ENCODE measurements at regions not wholly inside any gene's neighbourhood (a gene's known extent, or its start where the extent isn't known, plus 50 kb on each side); places are given as distances from the start of the nearest gene placed in this dataset.

GRCh38 chr13:47033216-47033615, 136.4 kb upstream of the HTR2A start:
- H3K4me1 Mint-ChIP-seq: no peaks in the 10 kb centered on the region
- H3K27me3 Mint-ChIP-seq: peaks cover 20% of the 10 kb centered on the region
- no peak for DNase-seq
- no peak for ATAC-seq
- H3K4me3 Mint-ChIP-seq: no peak overlapping the region
- no peaks in the 10 kb centered on the region for H3K9me3 ChIP-seq (ENCODE audit: control insufficient read depth, low read length, poor library complexity, severe bottlenecking)
- H3K36me3 Mint-ChIP-seq (ENCODE audit: low read depth): no peaks in the 10 kb centered on the region
- no peak overlapping the region for H3K27ac Mint-ChIP-seq

GRCh38 chr13:47027780-47028437, 131.1 kb upstream of the HTR2A start:
- peaks cover 3% of the 10 kb centered on the region for H3K27me3 Mint-ChIP-seq
- H3K27ac Mint-ChIP-seq: no peak overlapping the region
- DNase-seq (no peak), ATAC-seq (no peak)
- no peak overlapping the region for H3K4me3 Mint-ChIP-seq
- no peaks in the 10 kb centered on the region for H3K36me3 Mint-ChIP-seq (ENCODE audit: low read depth)
- no peaks in the 10 kb centered on the region for H3K9me3 ChIP-seq (ENCODE audit: control insufficient read depth, low read length, poor library complexity, severe bottlenecking)
- H3K4me1 Mint-ChIP-seq: no peaks in the 10 kb centered on the region

- DNase-seq (no peak), ATAC-seq (no peak)
- H3K9me3 ChIP-seq (ENCODE audit: control insufficient read depth, low read length, poor library complexity, severe bottlenecking): no peaks in the 10 kb centered on the region
- no peak overlapping the region for H3K27ac Mint-ChIP-seq
- H3K4me1 Mint-ChIP-seq: no peaks in the 10 kb centered on the region
- no peak overlapping the region for H3K4me3 Mint-ChIP-seq
- H3K27me3 Mint-ChIP-seq: no peaks in the 10 kb centered on the region
- no peaks in the 10 kb centered on the region for H3K36me3 Mint-ChIP-seq (ENCODE audit: low read depth)
Measured at GRCh38 chr13:47025791-47026447, 129.1 kb upstream of the HTR2A start.

- H3K4me3 Mint-ChIP-seq: no peak overlapping the region
- no peaks in the 10 kb centered on the region for H3K27me3 Mint-ChIP-seq
- H3K27ac Mint-ChIP-seq: no peak overlapping the region
- no peaks in the 10 kb centered on the region for H3K9me3 ChIP-seq (ENCODE audit: control insufficient read depth, low read length, poor library complexity, severe bottlenecking)
- no peak for DNase-seq
- no peaks in the 10 kb centered on the region for H3K4me1 Mint-ChIP-seq
- no peak for ATAC-seq
- H3K36me3 Mint-ChIP-seq (ENCODE audit: low read depth): no peaks in the 10 kb centered on the region
Measured at GRCh38 chr13:47019977-47020376, 123.1 kb upstream of the HTR2A start.

- no peaks in the 10 kb centered on the region for H3K36me3 Mint-ChIP-seq (ENCODE audit: low read depth)
- no peak overlapping the region for H3K4me3 Mint-ChIP-seq
- H3K27ac Mint-ChIP-seq: no peak overlapping the region
- ATAC-seq (no peak), DNase-seq (no peak)
- no peaks in the 10 kb centered on the region for H3K4me1 Mint-ChIP-seq
- H3K27me3 Mint-ChIP-seq: no peaks in the 10 kb centered on the region
- H3K9me3 ChIP-seq (ENCODE audit: control insufficient read depth, low read length, poor library complexity, severe bottlenecking): no peaks in the 10 kb centered on the region
Measured at GRCh38 chr13:47017476-47017875, 120.6 kb upstream of the HTR2A start.

GRCh38 chr13:47008318-47008717, 111.5 kb upstream of the HTR2A start:
- Mint-ChIP-seq H3K27ac (no peak overlapping the region), H3K4me1 (no peaks in the 10 kb centered on the region), H3K27me3 (peaks cover 20% of the 10 kb centered on the region), H3K4me3 (no peak overlapping the region), H3K36me3 (ENCODE audit: low read depth) (no peaks in the 10 kb centered on the region)
- no peak for ATAC-seq
- H3K9me3 ChIP-seq (ENCODE audit: control insufficient read depth, low read length, poor library complexity, severe bottlenecking): no peaks in the 10 kb centered on the region
- DNase-seq: no peak

GRCh38 chr13:47005756-47006414, 109.0 kb upstream of the HTR2A start:
- no peak overlapping the region for H3K27ac Mint-ChIP-seq
- DNase-seq: no peak
- H3K4me1 Mint-ChIP-seq: no peaks in the 10 kb centered on the region
- no peaks in the 10 kb centered on the region for H3K36me3 Mint-ChIP-seq (ENCODE audit: low read depth)
- no peaks in the 10 kb centered on the region for H3K9me3 ChIP-seq (ENCODE audit: control insufficient read depth, low read length, poor library complexity, severe bottlenecking)
- ATAC-seq: no peak
- H3K27me3 Mint-ChIP-seq: peaks cover 20% of the 10 kb centered on the region
- H3K4me3 Mint-ChIP-seq: no peak overlapping the region

- H3K27ac Mint-ChIP-seq: no peak overlapping the region
- no peak for ATAC-seq
- H3K36me3 Mint-ChIP-seq (ENCODE audit: low read depth): no peaks in the 10 kb centered on the region
- no peaks in the 10 kb centered on the region for H3K4me1 Mint-ChIP-seq
- H3K27me3 Mint-ChIP-seq: peaks cover 20% of the 10 kb centered on the region
- DNase-seq: no peak
- H3K4me3 Mint-ChIP-seq: no peak overlapping the region
- H3K9me3 ChIP-seq (ENCODE audit: control insufficient read depth, low read length, poor library complexity, severe bottlenecking): no peaks in the 10 kb centered on the region
Measured at GRCh38 chr13:47004540-47004939, 107.7 kb upstream of the HTR2A start.

GRCh38 chr13:47004027-47004426, 107.2 kb upstream of the HTR2A start:
- DNase-seq: no peak
- no peaks in the 10 kb centered on the region for H3K4me1 Mint-ChIP-seq
- H3K27me3 Mint-ChIP-seq: peaks cover 20% of the 10 kb centered on the region
- no peak overlapping the region for H3K4me3 Mint-ChIP-seq
- ATAC-seq: no peak
- no peaks in the 10 kb centered on the region for H3K9me3 ChIP-seq (ENCODE audit: control insufficient read depth, low read length, poor library complexity, severe bottlenecking)
- no peaks in the 10 kb centered on the region for H3K36me3 Mint-ChIP-seq (ENCODE audit: low read depth)
- no peak overlapping the region for H3K27ac Mint-ChIP-seq

GRCh38 chr13:47000165-47000564, 103.3 kb upstream of the HTR2A start:
- Mint-ChIP-seq H3K27ac (no peak overlapping the region), H3K27me3 (peaks cover 16% of the 10 kb centered on the region), H3K4me1 (no peaks in the 10 kb centered on the region), H3K36me3 (ENCODE audit: low read depth) (no peaks in the 10 kb centered on the region), H3K4me3 (no peak overlapping the region)
- ATAC-seq (no peak), DNase-seq (no peak)
- no peaks in the 10 kb centered on the region for H3K9me3 ChIP-seq (ENCODE audit: control insufficient read depth, low read length, poor library complexity, severe bottlenecking)

GRCh38 chr13:46996316-46997030, 99.6 kb upstream of the HTR2A start:
- Mint-ChIP-seq H3K27ac (no peak overlapping the region), H3K4me1 (no peaks in the 10 kb centered on the region), H3K27me3 (peaks cover 5% of the 10 kb centered on the region), H3K36me3 (ENCODE audit: low read depth) (no peaks in the 10 kb centered on the region), H3K4me3 (no peak overlapping the region)
- DNase-seq (no peak), ATAC-seq (no peak)
- H3K9me3 ChIP-seq (ENCODE audit: control insufficient read depth, low read length, poor library complexity, severe bottlenecking): no peaks in the 10 kb centered on the region

- DNase-seq: no peak
- no peaks in the 10 kb centered on the region for H3K9me3 ChIP-seq (ENCODE audit: control insufficient read depth, low read length, poor library complexity, severe bottlenecking)
- ATAC-seq: no peak
- no peaks in the 10 kb centered on the region for H3K36me3 Mint-ChIP-seq (ENCODE audit: low read depth)
- no peak overlapping the region for H3K27ac Mint-ChIP-seq
- H3K27me3 Mint-ChIP-seq: peaks cover 5% of the 10 kb centered on the region
- H3K4me1 Mint-ChIP-seq: no peaks in the 10 kb centered on the region
- no peak overlapping the region for H3K4me3 Mint-ChIP-seq
Measured at GRCh38 chr13:46995874-46996273, 99.0 kb upstream of the HTR2A start.

GRCh38 chr13:46994492-46994891, 97.6 kb upstream of the HTR2A start:
- ATAC-seq (no peak), DNase-seq (no peak)
- Mint-ChIP-seq H3K36me3 (ENCODE audit: low read depth) (no peaks in the 10 kb centered on the region), H3K4me1 (no peaks in the 10 kb centered on the region), H3K27me3 (peaks cover 15% of the 10 kb centered on the region), H3K4me3 (no peak overlapping the region), H3K27ac (no peak overlapping the region)
- no peaks in the 10 kb centered on the region for H3K9me3 ChIP-seq (ENCODE audit: control insufficient read depth, low read length, poor library complexity, severe bottlenecking)
